HG03095 (cell line): ENCODE measurements at regions not wholly inside any gene's neighbourhood (a gene's known extent, or its start where the extent isn't known, plus 50 kb on each side); places are given as distances from the start of the nearest gene placed in this dataset.

ENCODE experiments used
- ATAC-seq: cut with Tn5 transposase; IDR thresholded peaks from one replicate; pipeline ENCODE4 v1.9.1; 2021; ENCODE audit warnings: moderate library complexity; ENCODE audit not compliant: unreplicated experiment

- ATAC-seq, result no peak
Measured at GRCh38 chr22:48523091-48523490, 1304.6 kb downstream of the BRD1 start.

- no peak for ATAC-seq
Measured at GRCh38 chr22:48522271-48522670, 1305.4 kb downstream of the BRD1 start.

GRCh38 chr22:48520884-48521588, 1306.6 kb downstream of the BRD1 start:
- ATAC-seq, result no peak

GRCh38 chr22:48520207-48520606, 1307.5 kb downstream of the BRD1 start:
- no peak for ATAC-seq

GRCh38 chr22:48517039-48518030, 1310.3 kb downstream of the BRD1 start:
- ATAC-seq, result no peak

- ATAC-seq, result no peak
Measured at GRCh38 chr22:48516571-48516970, 1311.1 kb downstream of the BRD1 start.

- ATAC-seq, result no peak
Measured at GRCh38 chr22:48515571-48516200, 1312.0 kb downstream of the BRD1 start.

- no peak for ATAC-seq
Measured at GRCh38 chr22:48513929-48514328, 1313.7 kb downstream of the BRD1 start.

- no peak for ATAC-seq
Measured at GRCh38 chr22:48513446-48513845, 1314.2 kb downstream of the BRD1 start.

- no peak for ATAC-seq
Measured at GRCh38 chr22:48511781-48512327, 1315.8 kb downstream of the BRD1 start.

- no peak for ATAC-seq
Measured at GRCh38 chr22:48511211-48511610, 1316.5 kb downstream of the BRD1 start.

GRCh38 chr22:48510599-48510998, 1317.1 kb downstream of the BRD1 start:
- no peak for ATAC-seq

- ATAC-seq, result no peak
Measured at GRCh38 chr22:48507595-48508350, 1319.9 kb downstream of the BRD1 start.

- no peak for ATAC-seq
Measured at GRCh38 chr22:48507171-48507570, 1320.5 kb downstream of the BRD1 start.

GRCh38 chr22:48506506-48507145, 1321.0 kb downstream of the BRD1 start:
- ATAC-seq, result no peak

GRCh38 chr22:48505891-48506290, 1321.8 kb downstream of the BRD1 start:
- no peak for ATAC-seq

GRCh38 chr22:48504519-48505140, 1323.0 kb downstream of the BRD1 start:
- no peak for ATAC-seq

- ATAC-seq, result no peak
Measured at GRCh38 chr22:48503876-48504275, 1323.8 kb downstream of the BRD1 start.

GRCh38 chr22:48503035-48503625, 1324.5 kb downstream of the BRD1 start:
- no peak for ATAC-seq
